Sciatic nerve (tissue), 2 donors: ENCODE measurements at regions not wholly inside any gene's neighbourhood (a gene's known extent, or its start where the extent isn't known, plus 50 kb on each side); places are given as distances from the start of the nearest gene placed in this dataset.

Experiments
- ATAC-seq: fragments of 200-7000 bp; cut with Tn5 transposase; one replicate; pipeline ENCODE4 v1.9.1; 2020; ENCODE audit warnings: mild to moderate bottlenecking, moderate library complexity
- DNase-seq: peaks from one replicate; pipeline ENCODE4 v3.0.0-alpha.2; 2020; ENCODE audit warnings: low spot score
- intact Hi-C: fragments of 100-400 bp; cut with DNase I; formaldehyde crosslinking; loops from one replicate; pipeline ENCODE4 v1.14.2; 2022
- donor health status: DM: no; HTN: no; CAD: no.
- donor health status: DM: no; HTN: no; CAD: no.

GRCh38 chr14:95034788-95035187, 122.5 kb downstream of the DICER1 start:
- DNase-seq (no peak), ATAC-seq (no peak)
- intact Hi-C loops: no loop called here

GRCh38 chr14:95033682-95034632, 123.4 kb downstream of the DICER1 start:
- DNase-seq (no peak), ATAC-seq (no peak)
- intact Hi-C loops: no loop called here

GRCh38 chr14:95033031-95033430, 124.3 kb downstream of the DICER1 start:
- no peak for ATAC-seq
- intact Hi-C loops: no loop called here
- DNase-seq: no peak

GRCh38 chr14:95026851-95027463, 130.4 kb downstream of the DICER1 start:
- intact Hi-C loops: no loop called here
- DNase-seq: no peak
- no peak for ATAC-seq

GRCh38 chr14:95025941-95026340, 131.4 kb downstream of the DICER1 start:
- ATAC-seq (no peak), DNase-seq (no peak)
- intact Hi-C loops: no loop called here

GRCh38 chr14:95025218-95025617, 132.1 kb downstream of the DICER1 start:
- no peak for ATAC-seq
- intact Hi-C loops: no loop called here
- no peak for DNase-seq

- ATAC-seq (no peak), DNase-seq (no peak)
- intact Hi-C loops: no loop called here
Observed at GRCh38 chr14:95024380-95024779, 132.9 kb downstream of the DICER1 start.

GRCh38 chr14:95023886-95024285, 133.4 kb downstream of the DICER1 start:
- ATAC-seq (peak; percentile 85), DNase-seq (no peak)
- intact Hi-C loops: no loop called here

- intact Hi-C loops: no loop called here
- DNase-seq: no peak
Observed at GRCh38 chr14:95023115-95023514, 134.2 kb downstream of the DICER1 start.

GRCh38 chr14:95021588-95021987, 135.7 kb downstream of the DICER1 start:
- DNase-seq: no peak
- intact Hi-C loops: no loop called here
- ATAC-seq: no peak

More at GRCh38 chr14:95023115-95023514, 134.2 kb downstream of the DICER1 start:
- ATAC-seq: no peak

- no peak for DNase-seq
- peak; percentile 15 for ATAC-seq
- intact Hi-C loops: no loop called here
Observed at GRCh38 chr14:95018821-95019220, 138.5 kb downstream of the DICER1 start.

- DNase-seq: no peak
- intact Hi-C loops: no loop called here
- no peak for ATAC-seq
Observed at GRCh38 chr14:95015046-95015445, 142.3 kb downstream of the DICER1 start.

GRCh38 chr14:95014036-95014435, 143.3 kb downstream of the DICER1 start:
- no peak for ATAC-seq
- intact Hi-C loops: no loop called here

GRCh38 chr14:95011445-95012006, 145.8 kb downstream of the DICER1 start:
- ATAC-seq: peak; percentile 30
- no peak for DNase-seq
- intact Hi-C loops: no loop called here

More at GRCh38 chr14:95014036-95014435, 143.3 kb downstream of the DICER1 start:
- DNase-seq: no peak

GRCh38 chr14:95008445-95009217, 148.7 kb downstream of the DICER1 start:
- DNase-seq (no peak), ATAC-seq (no peak)
- intact Hi-C loops: no loop called here

GRCh38 chr14:95007921-95008320, 149.4 kb downstream of the DICER1 start:
- ATAC-seq (no peak), DNase-seq (no peak)
- intact Hi-C loops: no loop called here

- DNase-seq (no peak), ATAC-seq (no peak)
- intact Hi-C loops: no loop called here
Observed at GRCh38 chr14:95006479-95006878, 150.8 kb downstream of the DICER1 start.

GRCh38 chr14:95006051-95006450, 151.3 kb downstream of the DICER1 start:
- intact Hi-C loops: no loop called here
- DNase-seq (no peak), ATAC-seq (no peak)
